ENCODE measurements at regions not wholly inside any gene's neighbourhood (a gene's known extent, or its start where the extent isn't known, plus 50 kb on each side); places are given as distances from the start of the nearest gene placed in this dataset.

DNA sequence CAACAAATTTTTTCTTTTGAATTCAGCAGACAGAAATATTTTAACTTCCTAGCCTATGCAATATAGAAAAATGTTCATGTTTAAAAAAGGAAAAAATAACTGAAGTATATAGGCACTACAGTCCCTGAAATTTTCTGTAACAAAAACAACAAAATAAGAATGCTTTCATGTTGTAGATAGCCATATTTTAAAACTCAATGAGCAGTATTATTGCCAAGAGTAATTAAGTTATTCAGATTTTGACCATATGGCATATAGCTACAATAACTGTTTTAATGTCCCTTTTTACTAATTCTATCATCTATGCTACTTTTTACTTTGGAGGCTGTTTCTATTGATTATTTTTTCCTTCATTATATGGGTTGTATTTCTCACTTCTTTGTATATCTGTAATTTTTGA, 283.3 kb upstream of the RIMS1 start:
- TF ChIP-seq, protein P1, sequence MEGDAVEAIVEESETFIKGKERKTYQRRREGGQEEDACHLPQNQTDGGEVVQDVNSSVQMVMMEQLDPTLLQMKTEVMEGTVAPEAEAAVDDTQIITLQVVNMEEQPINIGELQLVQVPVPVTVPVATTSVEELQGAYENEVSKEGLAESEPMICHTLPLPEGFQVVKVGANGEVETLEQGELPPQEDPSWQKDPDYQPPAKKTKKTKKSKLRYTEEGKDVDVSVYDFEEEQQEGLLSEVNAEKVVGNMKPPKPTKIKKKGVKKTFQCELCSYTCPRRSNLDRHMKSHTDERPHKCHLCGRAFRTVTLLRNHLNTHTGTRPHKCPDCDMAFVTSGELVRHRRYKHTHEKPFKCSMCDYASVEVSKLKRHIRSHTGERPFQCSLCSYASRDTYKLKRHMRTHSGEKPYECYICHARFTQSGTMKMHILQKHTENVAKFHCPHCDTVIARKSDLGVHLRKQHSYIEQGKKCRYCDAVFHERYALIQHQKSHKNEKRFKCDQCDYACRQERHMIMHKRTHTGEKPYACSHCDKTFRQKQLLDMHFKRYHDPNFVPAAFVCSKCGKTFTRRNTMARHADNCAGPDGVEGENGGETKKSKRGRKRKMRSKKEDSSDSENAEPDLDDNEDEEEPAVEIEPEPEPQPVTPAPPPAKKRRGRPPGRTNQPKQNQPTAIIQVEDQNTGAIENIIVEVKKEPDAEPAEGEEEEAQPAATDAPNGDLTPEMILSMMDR (IDR thresholded peaks at IDR 0.05; ENCODE audit: low read depth, low read length): no peak
- TF ChIP-seq POLR2A (IDR thresholded peaks at IDR 0.05; ENCODE audit: extremely low read depth, insufficient read length) (no peak), MAX (IDR thresholded peaks at IDR 0.05; ENCODE audit: low read depth, low read length) (no peak), MYC (IDR thresholded peaks at IDR 0.05; ENCODE audit: low read depth, low read length) (no peak)
